NT2/D1 (cell line): ENCODE measurements at regions not wholly inside any gene's neighbourhood (a gene's known extent, or its start where the extent isn't known, plus 50 kb on each side); places are given as distances from the start of the nearest gene placed in this dataset.

Experiments used
- SUZ12 ChIP-seq: IDR thresholded peaks from 2 replicates; pipeline ENCODE4 v1.6.1; 2011; ENCODE audit not compliant: insufficient read length, insufficient read depth; ENCODE audit errors: extremely low read depth
- YY1 ChIP-seq: IDR thresholded peaks from 2 replicates; pipeline ENCODE4 v1.6.1; 2011; ENCODE audit not compliant: insufficient read length, insufficient read depth
- ZNF274 ChIP-seq: IDR thresholded peaks from 2 replicates; pipeline ENCODE4 v1.6.1; 2011; ENCODE audit warnings: mild to moderate bottlenecking, low read depth, low read length

DNA sequence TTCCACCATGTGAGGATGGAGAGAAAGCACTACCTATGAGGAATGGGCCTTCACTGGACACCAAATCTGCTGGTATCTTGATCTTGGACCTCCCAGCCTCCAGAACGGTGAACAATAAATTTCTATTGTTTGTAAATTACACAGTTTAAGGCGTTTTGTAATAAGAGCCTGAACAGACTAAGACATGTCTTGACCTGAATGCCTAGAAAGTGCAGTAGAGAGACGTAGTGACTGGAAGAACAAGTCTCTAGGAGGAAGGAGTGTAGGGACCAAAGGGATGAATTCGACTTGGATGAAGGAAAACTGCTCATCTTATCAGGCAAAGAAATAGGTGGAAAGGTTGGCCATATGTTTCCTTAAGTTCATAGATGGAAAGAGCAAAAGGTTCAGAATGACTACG, 309.8 kb upstream of the RGMB start:
- TF ChIP-seq SUZ12 (no peak), YY1 (no peak), ZNF274 (no peak)
